SK-N-SH treated with all-trans-retinoic acid at 6 μM for 48 hours (cell line): ENCODE measurements at regions not wholly inside any gene's neighbourhood (a gene's known extent, or its start where the extent isn't known, plus 50 kb on each side); places are given as distances from the start of the nearest gene placed in this dataset.

Source experiments
- ATAC-seq: fragments of 200-7000 bp; cut with Tn5 transposase; 3 replicates; pipeline ENCODE4 v1.9.1; 2020; ENCODE audit warnings: mild to moderate bottlenecking, moderate library complexity
- ARNTL ChIP-seq: fragments of 450-650 bp; formaldehyde crosslinking; IDR thresholded peaks from 2 replicates; pipeline ENCODE4 v1.5.0; 2020; ENCODE audit warnings: low read depth, mild to moderate bottlenecking, moderate library complexity, borderline replicate concordance
- CREB5 ChIP-seq: fragments of 250-450 bp; sonication (Bioruptor Pico); IDR thresholded peaks from 2 replicates; pipeline ENCODE4 v1.5.1; 2020; ENCODE audit warnings: low read depth, mild to moderate bottlenecking, moderate library complexity
- CSDC2 ChIP-seq: fragments of 250-450 bp; sonication (Bioruptor Pico); IDR thresholded peaks from 2 replicates; pipeline ENCODE4 v1.5.0; 2020; ENCODE audit warnings: mild to moderate bottlenecking, moderate library complexity
- CSRNP3 ChIP-seq: fragments of 250-450 bp; sonication (Bioruptor Pico); IDR thresholded peaks from 2 replicates; pipeline ENCODE4 v1.5.1; 2021; ENCODE audit warnings: mild to moderate bottlenecking, moderate library complexity
- ESRRG ChIP-seq: fragments of 250-450 bp; sonication (Bioruptor Pico); IDR thresholded peaks from 2 replicates; pipeline ENCODE4 v1.6.1; 2021; ENCODE audit warnings: mild to moderate bottlenecking
- GLIS3 ChIP-seq: fragments of 250-450 bp; sonication (Bioruptor Pico); IDR thresholded peaks from 2 replicates; pipeline ENCODE4 v1.5.0; 2020; ENCODE audit warnings: mild to moderate bottlenecking, moderate library complexity
- ISL1 ChIP-seq: fragments of 250-450 bp; sonication (Bioruptor Pico); IDR thresholded peaks from 2 replicates; pipeline ENCODE4 v2.1.2; 2022; ENCODE audit warnings: mild to moderate bottlenecking, moderate library complexity
- OSR1 ChIP-seq: fragments of 250-450 bp; sonication (Bioruptor Pico); IDR thresholded peaks from 2 replicates; pipeline ENCODE4 v1.8.0; 2022; ENCODE audit warnings: moderate library complexity, mild to moderate bottlenecking, inconsistent platforms
- PATZ1 ChIP-seq: fragments of 250-450 bp; sonication (Bioruptor Pico); IDR thresholded peaks from 2 replicates; pipeline ENCODE4 v1.8.0; 2020; ENCODE audit warnings: mild to moderate bottlenecking, moderate library complexity, borderline replicate concordance
- POU6F1 ChIP-seq: fragments of 250-450 bp; sonication (Bioruptor Pico); IDR thresholded peaks from 2 replicates; pipeline ENCODE4 v1.8.0; 2021; ENCODE audit warnings: low read depth, mild to moderate bottlenecking, moderate library complexity, borderline replicate concordance
- PPARA ChIP-seq: fragments of 250-450 bp; sonication (Bioruptor Pico); IDR thresholded peaks from 2 replicates; pipeline ENCODE4 v1.5.0; 2020; ENCODE audit warnings: mild to moderate bottlenecking, borderline replicate concordance
- RARB ChIP-seq: fragments of 250-450 bp; sonication (Bioruptor Pico); IDR thresholded peaks from 2 replicates; pipeline ENCODE4 v1.8.0; 2021; ENCODE audit warnings: mild to moderate bottlenecking, moderate library complexity
- SNAI2 ChIP-seq: fragments of 250-450 bp; sonication (Bioruptor Pico); IDR thresholded peaks from 2 replicates; pipeline ENCODE4 v1.5.0; 2020; ENCODE audit warnings: mild to moderate bottlenecking, moderate library complexity
- TOX ChIP-seq: fragments of 250-450 bp; sonication (Bioruptor Pico); IDR thresholded peaks from 2 replicates; pipeline ENCODE4 v1.8.0; 2021; ENCODE audit warnings: mild to moderate bottlenecking, moderate library complexity, borderline replicate concordance
- TSHZ2 ChIP-seq: fragments of 250-450 bp; sonication (Bioruptor Pico); IDR thresholded peaks from 2 replicates; pipeline ENCODE4 v1.5.0; 2020; ENCODE audit warnings: mild to moderate bottlenecking, moderate library complexity
- ZC3H10 ChIP-seq: fragments of 250-450 bp; sonication (Bioruptor Pico); IDR thresholded peaks from 2 replicates; pipeline ENCODE4 v1.5.1; 2021; ENCODE audit warnings: mild to moderate bottlenecking, moderate library complexity
- ZFP3 ChIP-seq: fragments of 250-450 bp; sonication (Bioruptor Pico); IDR thresholded peaks from 2 replicates; pipeline ENCODE4 v1.5.0; 2020; ENCODE audit warnings: mild to moderate bottlenecking, moderate library complexity
- ZFP30 ChIP-seq: fragments of 450-650 bp; formaldehyde crosslinking; IDR thresholded peaks from 2 replicates; pipeline ENCODE4 v1.5.0; 2022; ENCODE audit warnings: mild to moderate bottlenecking, moderate library complexity
- ZNF70 ChIP-seq: fragments of 450-650 bp; formaldehyde crosslinking; IDR thresholded peaks from 2 replicates; pipeline ENCODE4 v1.5.0; 2020; ENCODE audit warnings: mild to moderate bottlenecking, moderate library complexity
- ZNF8 ChIP-seq: fragments of 450-650 bp; formaldehyde crosslinking; IDR thresholded peaks from 2 replicates; pipeline ENCODE4 v1.5.0; 2020; ENCODE audit warnings: mild to moderate bottlenecking, moderate library complexity

GRCh38 chr5:39767916-39768315, 343.1 kb upstream of the DAB2 start (continued):
- no peak for TF ChIP-seq POU6F1 (CRISPR knock-in tag)
- no peak for TF ChIP-seq OSR1
- TF ChIP-seq GLIS3 = no peak
- no peak for TF ChIP-seq RARB (CRISPR knock-in tag)
- TF ChIP-seq CSDC2 (CRISPR knock-in tag) = no peak
- no peak for TF ChIP-seq CSRNP3 (CRISPR knock-in tag)
- no peak for TF ChIP-seq ZFP30
- no peak for TF ChIP-seq PPARA (CRISPR knock-in tag)
- TF ChIP-seq ZC3H10 = no peak

GRCh38 chr5:39765366-39765765, 340.6 kb upstream of the DAB2 start:
- ATAC-seq = no peak
- TF ChIP-seq TOX (CRISPR knock-in tag) (no peak), CSRNP3 (CRISPR knock-in tag) (no peak), ZNF8 (CRISPR knock-in tag) (no peak), SNAI2 (no peak), ESRRG (CRISPR knock-in tag) (no peak)

GRCh38 chr5:39762761-39763160, 338.0 kb upstream of the DAB2 start:
- ATAC-seq = no peak
- no peak for TF ChIP-seq TOX (CRISPR knock-in tag)
- no peak for TF ChIP-seq TSHZ2 (CRISPR knock-in tag)
- no peak for TF ChIP-seq PATZ1 (CRISPR knock-in tag)
- no peak for TF ChIP-seq ZFP3
- TF ChIP-seq ISL1 (CRISPR knock-in tag) = no peak
- no peak for TF ChIP-seq POU6F1 (CRISPR knock-in tag)
- TF ChIP-seq ZNF70 (CRISPR knock-in tag) = no peak
- TF ChIP-seq ARNTL = no peak
- no peak for TF ChIP-seq ZFP30
- no peak for TF ChIP-seq OSR1
- TF ChIP-seq CREB5 (CRISPR knock-in tag) = no peak
- TF ChIP-seq ESRRG (CRISPR knock-in tag) = no peak
- no peak for TF ChIP-seq RARB (CRISPR knock-in tag)
